GM19239 (cell line): ENCODE measurements at regions not wholly inside any gene's neighbourhood (a gene's known extent, or its start where the extent isn't known, plus 50 kb on each side); places are given as distances from the start of the nearest gene placed in this dataset.

Experiments
- DNase-seq: peaks from one replicate; pipeline ENCODE4 v3.0.0; 2011; ENCODE audit warnings: low spot score; ENCODE audit not compliant: insufficient read length
- FAIRE-seq: peaks from 2 replicates; lab custom pipeline; 2011; peaks lifted over from hg19 to GRCh38; lab: Jason Lieb, UNC

DNA sequence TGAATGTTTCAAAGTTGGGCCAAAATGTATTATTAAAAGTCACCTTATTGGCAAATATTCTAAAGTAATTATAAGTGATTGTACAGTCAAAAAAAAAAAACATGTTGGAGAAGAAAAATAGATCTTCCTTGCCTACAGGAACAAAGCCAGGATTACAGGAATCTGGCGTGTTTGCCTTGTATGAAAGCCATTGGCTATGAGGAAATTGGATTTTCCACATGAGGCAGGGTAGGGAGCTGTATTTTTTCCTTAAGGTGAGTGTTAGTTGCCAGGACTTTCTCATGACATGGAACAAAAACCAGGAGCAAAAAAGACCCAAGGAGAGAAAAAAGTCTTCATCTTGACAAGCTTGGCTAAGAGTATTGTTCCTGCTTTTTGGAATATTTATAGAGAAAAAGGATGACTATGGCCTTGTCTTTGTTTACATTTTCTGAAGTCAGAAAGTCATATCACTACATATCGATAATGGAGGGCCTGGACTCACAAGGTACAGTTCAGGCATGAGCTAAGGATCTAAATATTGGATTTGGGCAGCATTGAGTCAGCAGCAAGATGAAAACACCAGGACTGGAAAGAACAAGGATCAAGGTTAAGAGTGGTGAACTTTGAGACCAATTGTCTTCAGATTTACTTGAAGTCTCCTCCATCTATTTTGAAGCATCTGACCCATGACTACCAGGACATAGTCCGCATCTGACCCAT lies 68.4 kb upstream of the FLRT2 start:
- FAIRE-seq (no peak), DNase-seq (no peak)

DNA sequence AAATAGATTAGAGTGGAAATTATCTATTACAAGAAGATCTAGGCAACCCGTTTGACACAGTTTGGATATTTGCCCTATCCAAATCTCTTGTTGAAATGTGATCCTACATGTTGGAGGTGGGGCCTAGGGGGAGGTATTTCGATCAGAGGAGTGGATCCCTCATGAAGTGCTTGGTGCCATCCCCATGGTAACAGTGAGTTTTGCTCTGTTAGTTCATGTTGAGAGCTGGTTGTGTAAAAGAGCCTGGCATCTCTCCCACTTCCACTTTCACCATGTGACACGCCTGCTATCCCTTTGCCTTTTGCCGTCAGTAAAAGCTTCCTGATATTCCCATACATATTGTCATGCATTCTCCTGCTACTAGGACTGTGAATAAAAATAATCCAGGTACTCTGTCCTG lies 66.4 kb upstream of the FLRT2 start:
- no peak for FAIRE-seq
- no peak for DNase-seq

DNA sequence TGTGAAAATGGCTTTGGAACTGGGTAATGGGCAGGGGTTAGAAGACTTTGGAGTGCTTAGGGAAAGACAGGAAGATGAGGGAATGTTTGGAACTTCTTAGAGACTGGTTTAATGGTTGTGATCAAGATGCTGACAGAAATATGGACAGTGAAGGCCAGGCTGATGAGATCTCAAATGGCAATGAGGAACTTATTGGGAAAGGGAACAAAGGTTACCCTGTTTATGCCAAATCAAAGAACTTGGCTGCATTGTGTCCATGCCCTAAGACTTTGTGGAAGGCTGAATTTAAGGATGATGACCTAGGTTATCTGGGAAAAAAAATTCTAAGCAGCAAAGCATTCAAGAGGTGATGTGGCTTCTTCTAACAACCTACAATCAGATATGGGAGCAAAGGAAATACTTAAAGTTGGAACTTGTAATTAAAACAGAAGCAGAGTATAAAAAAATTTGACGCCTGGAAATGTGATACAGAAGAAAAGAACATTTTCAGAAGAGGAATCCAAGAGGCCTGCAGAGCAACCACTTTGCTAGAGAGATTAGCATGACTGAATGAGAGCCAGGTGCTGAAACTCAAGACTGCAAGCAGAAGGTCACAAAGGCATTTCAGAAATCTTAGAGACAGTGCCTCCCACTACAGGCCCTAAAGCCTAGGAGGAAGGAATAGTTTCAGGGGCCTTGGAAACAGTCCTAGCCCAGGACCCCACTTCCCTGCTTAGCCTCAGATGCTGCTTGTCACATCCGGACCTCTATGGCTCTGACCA lies 65.6 kb upstream of the FLRT2 start:
- FAIRE-seq (no peak), DNase-seq (no peak)

DNA sequence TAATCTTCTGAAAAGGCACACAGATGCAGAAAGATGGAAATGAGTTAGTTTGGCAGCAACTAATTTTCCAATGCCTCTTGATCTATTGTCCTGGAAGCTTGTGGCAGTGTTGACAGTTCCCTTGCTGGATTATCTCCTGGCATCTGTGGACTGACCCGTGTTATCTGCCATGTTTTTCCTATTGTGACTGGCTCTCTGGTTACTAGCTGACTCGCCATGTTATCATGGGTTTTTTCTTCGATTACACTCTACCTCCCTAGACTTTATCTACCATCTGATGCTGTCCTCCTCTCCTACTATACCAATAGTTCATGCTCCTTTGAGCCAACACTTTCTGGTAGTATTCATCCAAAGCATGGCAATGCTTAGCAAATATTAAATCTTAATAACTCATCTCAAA lies 63.3 kb upstream of the FLRT2 start:
- no peak for DNase-seq

DNA sequence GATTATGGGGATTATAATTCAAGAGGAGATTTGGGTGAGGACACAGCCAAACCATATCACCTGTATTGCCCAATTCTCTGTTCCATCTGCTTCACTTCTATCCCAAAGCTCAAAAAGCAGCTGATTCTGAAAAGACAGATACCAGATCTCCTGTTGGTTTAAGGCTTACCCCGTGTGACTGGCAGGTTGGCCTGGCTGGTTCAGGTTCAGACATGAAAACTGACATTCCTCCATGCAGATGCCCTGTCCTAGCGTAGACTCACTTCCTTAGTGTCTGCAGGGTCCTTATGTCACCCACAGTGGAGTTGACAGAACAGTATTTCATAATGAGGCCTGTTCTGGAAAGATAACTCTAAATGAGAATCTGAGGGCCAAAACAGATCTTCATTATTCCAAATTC lies 61.1 kb upstream of the FLRT2 start:
- FAIRE-seq (no peak), DNase-seq (no peak)

More for the DNA sequence above, 63.3 kb upstream of the FLRT2 start:
- no peak for FAIRE-seq

DNA sequence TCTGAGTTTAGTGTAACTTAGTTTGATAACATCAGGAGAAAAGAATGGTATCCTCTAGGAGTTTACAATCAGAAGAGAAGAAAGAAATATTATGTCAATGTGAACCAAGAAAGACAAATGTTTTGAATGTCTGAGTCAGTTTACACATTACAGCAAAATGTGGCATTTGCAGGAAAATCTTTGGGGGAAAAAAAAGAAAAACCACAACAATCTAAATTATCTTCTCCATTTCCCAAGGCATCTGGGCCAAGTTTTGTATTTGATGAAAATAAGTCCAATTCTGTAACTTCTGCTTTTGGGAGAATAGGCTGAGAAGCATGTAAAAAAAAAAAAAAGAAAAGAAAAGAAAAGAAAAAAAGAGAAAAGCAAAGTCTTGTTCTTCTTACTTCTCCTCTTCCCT lies 58.8 kb upstream of the FLRT2 start:
- FAIRE-seq (no peak), DNase-seq (no peak)

DNA sequence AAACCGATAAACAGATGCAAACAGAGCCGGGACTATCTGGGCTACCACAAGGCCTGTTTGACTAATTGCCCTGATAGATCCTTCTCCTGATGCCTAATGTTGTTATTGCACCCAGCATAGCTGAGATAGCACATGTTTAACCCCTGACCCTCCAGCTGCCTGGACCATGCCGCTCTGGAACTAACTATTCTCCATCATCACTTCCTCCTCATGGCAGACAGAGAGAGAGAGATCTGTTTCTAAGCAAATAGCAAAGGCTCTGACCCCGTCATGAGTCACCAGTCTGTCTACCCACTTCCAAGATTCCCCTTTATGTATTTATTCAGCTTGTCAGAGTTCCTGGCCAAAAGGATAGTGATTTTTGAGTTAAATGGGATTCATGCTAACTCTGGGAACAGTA lies 58.2 kb upstream of the FLRT2 start:
- FAIRE-seq (no peak), DNase-seq (no peak)

DNA sequence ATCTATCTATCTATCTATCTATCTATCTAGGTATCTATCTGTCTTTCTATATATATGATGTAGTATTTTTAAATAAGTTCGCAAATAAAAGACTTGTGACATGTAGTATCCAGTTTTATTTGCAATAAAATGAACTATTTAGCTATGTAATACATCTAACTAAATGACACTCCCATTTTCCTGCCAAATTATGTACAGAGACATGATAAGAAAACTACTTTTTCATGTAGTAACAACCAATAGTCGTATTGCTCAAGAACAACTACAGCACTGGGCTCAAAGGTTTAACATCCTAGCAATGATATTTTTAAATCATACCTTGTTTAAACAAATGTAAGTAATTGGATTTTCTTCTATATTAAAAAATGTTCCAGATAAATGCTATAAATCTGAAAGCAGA lies 55.5 kb upstream of the FLRT2 start:
- FAIRE-seq (no peak), DNase-seq (no peak)

DNA sequence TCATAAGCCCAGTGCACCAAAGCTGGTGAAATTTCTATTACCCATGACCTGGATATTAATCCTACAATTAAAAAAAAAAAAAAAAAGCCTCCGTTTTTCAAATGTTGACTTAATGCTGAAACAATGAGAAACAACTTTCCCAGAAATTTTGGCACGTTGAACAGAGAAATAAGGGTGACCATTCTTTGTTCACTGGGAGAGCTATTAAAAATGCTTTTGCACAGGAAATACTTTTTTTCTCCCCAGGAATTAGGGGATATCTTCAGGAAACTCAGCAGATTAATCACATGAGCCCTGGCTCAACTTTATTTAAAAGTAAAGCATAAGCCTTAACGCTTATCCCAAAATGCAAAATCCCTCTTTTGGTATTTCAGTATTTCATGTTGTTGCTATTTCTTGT lies 54.8 kb upstream of the FLRT2 start:
- DNase-seq, result no peak
- no peak for FAIRE-seq

DNA sequence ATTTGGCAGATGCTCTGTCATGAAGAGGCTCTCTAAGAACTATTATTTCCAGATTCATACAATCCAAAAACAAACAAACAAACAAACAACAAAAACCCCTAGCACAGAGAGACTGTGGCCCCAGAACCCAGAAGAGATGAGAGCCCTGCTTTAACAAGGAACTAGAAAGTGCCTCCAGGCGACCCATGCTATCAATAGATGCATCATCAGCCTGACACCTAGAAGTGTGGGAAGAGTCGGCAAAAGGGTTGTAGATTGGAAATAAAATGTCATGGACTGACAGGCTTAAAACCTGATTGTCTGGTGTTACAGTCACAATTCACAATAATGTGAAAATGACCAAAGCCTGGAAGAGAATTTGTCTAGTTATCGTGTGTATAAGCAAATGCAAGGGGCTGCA lies 50.6 kb upstream of the FLRT2 start:
- DNase-seq, result no peak
- FAIRE-seq, result no peak

DNA sequence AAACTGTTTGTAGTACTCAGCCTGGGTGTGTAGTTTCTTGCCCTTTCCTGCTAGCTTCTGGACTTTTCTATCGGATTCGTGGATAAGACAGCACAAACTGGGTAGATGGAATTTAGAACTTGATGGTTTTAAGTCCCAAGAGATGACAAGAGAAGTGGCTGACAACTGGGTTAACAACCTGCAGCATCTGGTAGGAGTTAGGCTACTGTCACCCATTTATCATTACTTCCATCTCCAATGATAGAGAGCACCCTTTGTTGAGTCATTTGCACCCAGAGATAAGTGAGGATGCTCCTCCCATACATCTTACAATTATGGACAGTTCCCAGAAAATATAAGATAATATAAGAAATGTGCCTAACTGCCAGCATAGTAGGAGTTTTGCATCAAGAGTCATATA lies 50.2 kb upstream of the FLRT2 start:
- FAIRE-seq (no peak), DNase-seq (no peak)
